ENCODE measurements at regions not wholly inside any gene's neighbourhood (a gene's known extent, or its start where the extent isn't known, plus 50 kb on each side); places are given as distances from the start of the nearest gene placed in this dataset.
"Not testable (repeated sequence)": the region's sequence is repeated elsewhere in the genome, so short reads cannot be mapped to it uniquely, and the experiment has no call there.

DNA sequence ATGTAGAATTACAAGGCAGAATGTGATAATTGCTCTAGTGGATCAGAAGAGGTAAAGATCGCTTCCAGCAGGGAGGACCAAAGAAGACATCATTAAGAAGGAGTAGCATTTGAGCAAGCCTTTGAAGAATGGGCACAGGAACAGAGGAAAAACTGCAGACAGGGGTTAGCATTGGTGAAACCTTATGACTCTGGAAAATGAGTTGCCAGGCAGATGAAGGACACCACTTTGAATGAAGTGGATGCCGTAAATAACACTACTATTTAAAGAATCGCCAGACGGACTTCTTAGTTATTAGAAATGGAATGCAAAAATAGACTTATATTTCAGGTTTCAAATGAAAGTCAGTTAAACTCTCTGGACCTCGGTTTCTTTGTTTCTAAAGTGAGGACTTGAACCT, 727.7 kb downstream of the USP25 start:
- TF ChIP-seq POLR2AphosphoS5 (IDR thresholded peaks at IDR 0.05; ENCODE audit: low read depth, low read length) (no peak), POLR2A (IDR thresholded peaks at IDR 0.05; ENCODE audit: low read depth, low read length) (no peak), TAF1 (IDR thresholded peaks at IDR 0.05; ENCODE audit: borderline replicate concordance, low read depth, low read length) (no peak)
- no peak for DNase-seq (ENCODE audit: insufficient read length)
- FAIRE-seq = no peak

DNA sequence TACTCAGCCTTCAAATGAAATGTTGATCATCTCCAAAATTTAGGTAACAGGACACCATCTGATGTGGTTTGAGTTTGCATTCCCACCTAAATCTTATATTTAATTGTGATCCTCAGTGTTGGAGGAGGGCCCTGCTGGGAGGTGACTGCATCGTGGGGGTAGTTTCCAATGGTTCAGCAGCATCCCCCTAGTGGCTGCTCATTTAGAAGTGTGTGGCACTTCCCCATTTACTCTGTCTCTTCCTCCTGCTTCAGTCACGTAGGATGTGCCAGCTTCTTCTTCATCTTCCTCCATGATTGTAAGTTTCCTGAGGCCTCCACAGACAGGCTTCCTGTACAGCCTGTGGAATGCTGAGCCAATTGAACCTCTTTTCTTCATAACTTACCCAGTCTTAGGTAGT, 731.2 kb downstream of the USP25 start:
- TF ChIP-seq POLR2A (IDR thresholded peaks at IDR 0.05; ENCODE audit: low read depth, low read length) = no peak
- TF ChIP-seq TAF1 (IDR thresholded peaks at IDR 0.05; ENCODE audit: borderline replicate concordance, low read depth, low read length) = no peak
- no peak for TF ChIP-seq POLR2AphosphoS5 (IDR thresholded peaks at IDR 0.05; ENCODE audit: low read depth, low read length)
- DNase-seq (ENCODE audit: insufficient read length) (no peak), FAIRE-seq (no peak)

- DNase-seq (ENCODE audit: insufficient read length); FAIRE-seq: not testable (repeated sequence)
Observed at GRCh38 chr21:16464211-16464889, 734.6 kb downstream of the USP25 start.

- FAIRE-seq = no peak
- DNase-seq (ENCODE audit: insufficient read length) = no peak
- TF ChIP-seq POLR2A (IDR thresholded peaks at IDR 0.05; ENCODE audit: low read depth, low read length) = no peak
- TF ChIP-seq TAF1 (IDR thresholded peaks at IDR 0.05; ENCODE audit: borderline replicate concordance, low read depth, low read length) = no peak
- no peak for TF ChIP-seq POLR2AphosphoS5 (IDR thresholded peaks at IDR 0.05; ENCODE audit: low read depth, low read length)
Observed at GRCh38 chr21:16468184-16468583, 738.4 kb downstream of the USP25 start.

- FAIRE-seq (peak; percentile 14), DNase-seq (ENCODE audit: insufficient read length) (no peak)
- no peak for TF ChIP-seq POLR2A (IDR thresholded peaks at IDR 0.05; ENCODE audit: low read depth, low read length)
- no peak for TF ChIP-seq TAF1 (IDR thresholded peaks at IDR 0.05; ENCODE audit: borderline replicate concordance, low read depth, low read length)
- TF ChIP-seq POLR2AphosphoS5 (IDR thresholded peaks at IDR 0.05; ENCODE audit: low read depth, low read length) = no peak
Observed at GRCh38 chr21:16473988-16474387, 744.2 kb downstream of the USP25 start.

DNA sequence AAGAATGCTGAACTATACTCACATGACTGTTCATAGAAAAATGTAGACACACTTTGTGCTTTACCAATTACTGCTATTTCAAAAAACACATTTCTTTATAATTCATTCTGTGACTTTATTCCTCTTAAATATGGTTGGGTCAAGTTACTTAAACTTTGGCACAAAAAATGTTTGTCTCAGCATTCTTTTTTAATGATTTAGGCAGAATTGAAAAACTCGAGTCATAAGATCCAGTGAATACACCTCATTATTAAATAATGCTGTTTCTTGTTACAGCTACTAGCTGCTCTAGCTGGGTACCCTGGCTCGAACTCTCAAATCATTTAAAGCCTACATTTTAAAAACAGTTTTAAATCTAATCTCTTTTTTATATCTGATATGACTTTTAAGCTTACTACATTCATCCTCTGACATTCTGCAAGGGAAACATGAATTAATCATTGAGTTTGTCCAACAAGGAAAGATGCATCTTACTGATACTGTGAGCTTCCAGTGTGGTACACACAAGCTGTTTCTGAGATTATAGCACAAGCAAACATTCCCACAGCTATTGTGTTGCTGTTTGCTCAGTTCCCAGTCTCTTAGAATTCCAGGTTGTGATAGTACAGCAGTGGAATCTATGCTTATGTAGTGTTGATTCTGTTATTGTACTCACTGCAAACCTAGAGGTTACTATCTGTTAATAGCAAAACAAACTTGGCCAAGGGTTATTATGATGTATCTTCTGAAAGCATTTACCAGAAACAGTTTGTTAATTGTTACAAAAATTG, 746.5 kb downstream of the USP25 start:
- DNase-seq (ENCODE audit: insufficient read length) (no peak), FAIRE-seq (no peak)
- no peak for TF ChIP-seq POLR2AphosphoS5 (IDR thresholded peaks at IDR 0.05; ENCODE audit: low read depth, low read length)
- no peak for TF ChIP-seq POLR2A (IDR thresholded peaks at IDR 0.05; ENCODE audit: low read depth, low read length)
- no peak for TF ChIP-seq TAF1 (IDR thresholded peaks at IDR 0.05; ENCODE audit: borderline replicate concordance, low read depth, low read length)

DNA sequence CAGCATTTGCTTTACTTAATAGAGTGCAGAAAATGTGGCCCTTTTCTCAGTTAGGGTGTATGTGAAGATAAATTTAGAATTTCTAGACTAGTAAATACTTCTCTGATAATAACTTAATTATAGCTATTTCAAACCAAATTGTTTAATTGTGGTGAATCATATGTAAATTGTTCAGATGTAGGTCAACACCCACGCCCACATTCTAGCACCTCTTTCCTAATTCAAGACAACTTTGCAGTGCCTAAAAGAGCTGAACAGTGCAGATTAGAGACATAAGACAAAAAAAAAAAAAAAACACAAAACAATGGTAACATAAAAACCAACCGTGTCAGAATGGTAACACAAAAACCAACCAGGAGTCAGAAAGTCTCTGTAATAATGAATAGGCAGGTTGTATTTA, 758.3 kb downstream of the USP25 start:
- TF ChIP-seq POLR2AphosphoS5 (IDR thresholded peaks at IDR 0.05; ENCODE audit: low read depth, low read length) (no peak), TAF1 (IDR thresholded peaks at IDR 0.05; ENCODE audit: borderline replicate concordance, low read depth, low read length) (no peak), POLR2A (IDR thresholded peaks at IDR 0.05; ENCODE audit: low read depth, low read length) (no peak)
- FAIRE-seq (no peak), DNase-seq (ENCODE audit: insufficient read length) (no peak)

DNA sequence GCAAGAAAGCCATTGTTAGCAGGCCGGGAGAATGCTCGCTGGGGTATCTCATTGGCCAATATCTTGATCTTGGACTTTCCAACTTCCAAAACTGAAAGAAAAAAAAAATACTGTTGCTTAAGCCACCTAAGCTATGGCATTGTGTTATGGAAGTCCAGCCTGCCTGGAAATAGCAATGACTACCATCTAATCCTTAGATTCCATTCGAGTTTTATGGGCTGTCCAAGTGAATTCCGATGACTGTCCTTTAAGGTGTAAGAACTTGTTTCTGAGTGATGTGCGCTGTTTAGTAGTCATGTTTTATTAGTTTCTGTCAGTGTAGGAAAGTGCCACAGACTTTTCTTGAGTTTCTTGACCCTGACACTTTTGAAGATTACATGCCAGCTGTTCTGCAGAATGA, 762.6 kb downstream of the USP25 start:
- TF ChIP-seq TAF1 (IDR thresholded peaks at IDR 0.05; ENCODE audit: borderline replicate concordance, low read depth, low read length) (no peak), POLR2AphosphoS5 (IDR thresholded peaks at IDR 0.05; ENCODE audit: low read depth, low read length) (no peak), POLR2A (IDR thresholded peaks at IDR 0.05; ENCODE audit: low read depth, low read length) (no peak)
- no peak for DNase-seq (ENCODE audit: insufficient read length)
- peak; percentile 5 for FAIRE-seq

DNA sequence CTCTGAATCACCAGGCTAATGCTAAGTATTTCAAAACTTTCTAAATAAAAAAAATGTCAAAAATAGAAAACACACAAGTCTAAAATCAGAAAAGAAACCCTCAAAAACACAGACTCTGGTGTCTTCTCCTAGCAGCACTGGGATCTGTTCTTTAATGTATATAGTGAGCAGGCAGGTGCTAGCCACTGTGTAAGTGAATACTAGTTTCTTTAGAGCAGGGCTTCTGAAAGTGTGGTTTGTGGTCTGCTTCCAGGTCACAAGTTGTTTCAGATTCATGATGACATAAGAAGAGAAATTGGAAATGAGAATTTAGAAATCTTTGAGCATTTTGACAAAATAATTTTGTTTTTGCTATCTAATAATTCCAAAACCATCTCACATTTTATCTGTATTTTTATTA, 763.1 kb downstream of the USP25 start:
- DNase-seq (ENCODE audit: insufficient read length) = no peak
- TF ChIP-seq POLR2AphosphoS5 (IDR thresholded peaks at IDR 0.05; ENCODE audit: low read depth, low read length) (no peak), TAF1 (IDR thresholded peaks at IDR 0.05; ENCODE audit: borderline replicate concordance, low read depth, low read length) (no peak), POLR2A (IDR thresholded peaks at IDR 0.05; ENCODE audit: low read depth, low read length) (no peak)
- no peak for FAIRE-seq

GRCh38 chr21:16496609-16497008, 766.8 kb downstream of the USP25 start:
- DNase-seq (ENCODE audit: insufficient read length) = no peak
- FAIRE-seq = no peak
- TF ChIP-seq POLR2A (IDR thresholded peaks at IDR 0.05; ENCODE audit: low read depth, low read length) (no peak), TAF1 (IDR thresholded peaks at IDR 0.05; ENCODE audit: borderline replicate concordance, low read depth, low read length) (no peak), POLR2AphosphoS5 (IDR thresholded peaks at IDR 0.05; ENCODE audit: low read depth, low read length) (no peak)

DNA sequence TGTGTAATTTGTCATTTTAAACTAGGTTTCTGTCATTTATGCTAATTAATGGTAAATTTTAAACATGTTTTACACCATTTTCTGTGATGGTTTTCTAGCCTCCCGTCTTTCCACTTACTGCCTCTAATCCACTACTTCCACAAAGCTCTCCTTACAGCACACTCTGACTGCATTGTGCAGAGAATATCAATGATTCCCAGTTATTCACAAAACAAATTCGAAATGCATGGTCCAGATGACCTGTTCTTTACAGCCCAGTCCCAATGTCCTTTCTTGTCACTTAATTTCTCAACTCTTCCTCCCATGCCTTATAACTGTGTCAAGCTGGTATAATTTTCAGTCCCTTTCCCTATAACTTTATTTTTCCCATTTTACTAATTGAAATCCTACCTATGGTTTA, 770.5 kb downstream of the USP25 start:
- no peak for FAIRE-seq
- TF ChIP-seq POLR2AphosphoS5 (IDR thresholded peaks at IDR 0.05; ENCODE audit: low read depth, low read length) = no peak
- no peak for TF ChIP-seq TAF1 (IDR thresholded peaks at IDR 0.05; ENCODE audit: borderline replicate concordance, low read depth, low read length)
- TF ChIP-seq POLR2A (IDR thresholded peaks at IDR 0.05; ENCODE audit: low read depth, low read length) = no peak

DNA sequence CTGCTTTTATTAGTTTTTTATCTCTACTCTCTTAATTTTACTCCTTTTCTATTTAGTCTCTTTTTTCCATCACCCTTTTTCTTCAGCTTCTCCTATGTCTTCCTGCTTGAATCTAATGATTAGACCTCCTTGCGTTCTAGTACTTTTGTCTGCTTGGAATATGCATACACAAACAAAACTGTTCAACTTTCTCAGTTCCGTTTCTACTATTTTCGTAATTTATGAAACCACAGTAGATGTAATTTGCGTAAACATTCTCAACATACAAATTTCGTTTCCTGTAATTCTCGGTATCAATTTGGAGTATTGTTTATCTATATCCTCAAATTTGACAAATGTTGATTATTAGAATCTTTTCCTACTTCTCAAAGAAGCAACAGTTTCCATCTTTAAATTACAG, 772.5 kb downstream of the USP25 start:
- FAIRE-seq (no peak), DNase-seq (ENCODE audit: insufficient read length) (no peak)
- TF ChIP-seq POLR2AphosphoS5 (IDR thresholded peaks at IDR 0.05; ENCODE audit: low read depth, low read length) = no peak
- TF ChIP-seq POLR2A (IDR thresholded peaks at IDR 0.05; ENCODE audit: low read depth, low read length) = no peak
- no peak for TF ChIP-seq TAF1 (IDR thresholded peaks at IDR 0.05; ENCODE audit: borderline replicate concordance, low read depth, low read length)

More for the DNA sequence above, 770.5 kb downstream of the USP25 start:
- DNase-seq (ENCODE audit: insufficient read length) = no peak

Data from GM12892 (cell line).